Keratinocyte (primary cell): ENCODE measurements at regions not wholly inside any gene's neighbourhood (a gene's known extent, or its start where the extent isn't known, plus 50 kb on each side); places are given as distances from the start of the nearest gene placed in this dataset.

Experiments
- EZH2 ChIP-seq: IDR thresholded peaks from one replicate; pipeline ENCODE4 v1.6.1; 2012; ENCODE audit warnings: inconsistent platforms, mild to moderate bottlenecking, low read length, moderate library complexity
- TF ChIP-seq, protein P1 (sequence below), 3 experiments: IDR thresholded peaks in 1 of 3; conservative IDR thresholded peaks in 1 of 3; optimal IDR thresholded peaks in 1 of 3; 2 replicates in 2 of 3; 3 replicates in 1 of 3; pipeline versions ENCODE3 to v1.5.1; 2011; ENCODE audit warnings: low read length in 3 of 3, mild to moderate bottlenecking in 3 of 3, moderate library complexity in 2 of 3, control low read depth in 1 of 3, inconsistent platforms in 1 of 3; ENCODE audit not compliant: insufficient read depth in 2 of 3; ENCODE audit errors: extremely low read depth in 1 of 3

DNA sequence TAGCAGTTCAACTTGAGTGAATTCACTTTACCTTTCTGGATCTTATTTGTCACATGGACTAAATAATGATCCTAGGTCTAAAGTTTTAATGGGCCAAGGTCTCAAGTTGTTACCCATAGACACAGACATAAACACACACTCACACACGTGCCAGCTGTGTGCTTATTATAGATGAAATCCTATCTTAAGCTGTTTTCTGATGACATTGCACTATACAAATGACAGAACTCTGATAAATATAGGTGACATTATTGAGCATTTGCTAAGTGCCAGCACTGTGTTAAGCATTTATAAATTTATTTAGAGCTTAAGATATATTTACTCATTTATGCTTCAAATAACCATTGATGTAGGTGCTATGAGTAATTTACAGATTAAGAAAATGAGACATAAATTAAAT, 474.4 kb upstream of the NR5A2 start:
- TF ChIP-seq, protein P1, sequence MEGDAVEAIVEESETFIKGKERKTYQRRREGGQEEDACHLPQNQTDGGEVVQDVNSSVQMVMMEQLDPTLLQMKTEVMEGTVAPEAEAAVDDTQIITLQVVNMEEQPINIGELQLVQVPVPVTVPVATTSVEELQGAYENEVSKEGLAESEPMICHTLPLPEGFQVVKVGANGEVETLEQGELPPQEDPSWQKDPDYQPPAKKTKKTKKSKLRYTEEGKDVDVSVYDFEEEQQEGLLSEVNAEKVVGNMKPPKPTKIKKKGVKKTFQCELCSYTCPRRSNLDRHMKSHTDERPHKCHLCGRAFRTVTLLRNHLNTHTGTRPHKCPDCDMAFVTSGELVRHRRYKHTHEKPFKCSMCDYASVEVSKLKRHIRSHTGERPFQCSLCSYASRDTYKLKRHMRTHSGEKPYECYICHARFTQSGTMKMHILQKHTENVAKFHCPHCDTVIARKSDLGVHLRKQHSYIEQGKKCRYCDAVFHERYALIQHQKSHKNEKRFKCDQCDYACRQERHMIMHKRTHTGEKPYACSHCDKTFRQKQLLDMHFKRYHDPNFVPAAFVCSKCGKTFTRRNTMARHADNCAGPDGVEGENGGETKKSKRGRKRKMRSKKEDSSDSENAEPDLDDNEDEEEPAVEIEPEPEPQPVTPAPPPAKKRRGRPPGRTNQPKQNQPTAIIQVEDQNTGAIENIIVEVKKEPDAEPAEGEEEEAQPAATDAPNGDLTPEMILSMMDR (optimal IDR thresholded peaks at IDR 0.05 in 1 of 3, IDR thresholded peaks at IDR 0.05 in 1 of 3, conservative IDR thresholded peaks at IDR 0.05 in 1 of 3; ENCODE audit: extremely low read depth in 1 of 3, insufficient read depth in 2 of 3, low read length in 3 of 3): no peak
- TF ChIP-seq EZH2: no peak
